Occipital lobe (tissue), 1 donor: ENCODE measurements at regions not wholly inside any gene's neighbourhood (a gene's known extent, or its start where the extent isn't known, plus 50 kb on each side); places are given as distances from the start of the nearest gene placed in this dataset.
"Not testable (repeated sequence)": the region's sequence is repeated elsewhere in the genome, so short reads cannot be mapped to it uniquely, and the experiment has no call there.

Experiments
- DNase-seq: peaks from one replicate; lab custom pipeline; 2025; lab: John Stamatoyannopoulos, UW

GRCh38 chr3:194189243-194189791 is 53.4 kb downstream of the HES1 start:
- DNase-seq = no peak

- DNase-seq = not testable (repeated sequence)
Observed at GRCh38 chr3:194191850-194192249, 55.9 kb downstream of the HES1 start.

- no peak for DNase-seq
Observed at GRCh38 chr3:194194051-194194756, 58.3 kb downstream of the HES1 start.

- no peak for DNase-seq
Observed at GRCh38 chr3:194194757-194195085, 58.8 kb downstream of the HES1 start.

- no peak for DNase-seq
Observed at GRCh38 chr3:194195611-194196010, 59.7 kb downstream of the HES1 start.

GRCh38 chr3:194196876-194197275 is 60.9 kb downstream of the HES1 start:
- DNase-seq = no peak

GRCh38 chr3:194197396-194197960 is 61.5 kb downstream of the HES1 start:
- no peak for DNase-seq

GRCh38 chr3:194197981-194198695 is 62.2 kb downstream of the HES1 start:
- DNase-seq = no peak

GRCh38 chr3:194198938-194199337 is 63.0 kb downstream of the HES1 start:
- DNase-seq = no peak

- no peak for DNase-seq
Observed at GRCh38 chr3:194200422-194201081, 64.6 kb downstream of the HES1 start.

GRCh38 chr3:194201953-194202666 is 66.2 kb downstream of the HES1 start:
- DNase-seq = no peak

- DNase-seq = no peak
Observed at GRCh38 chr3:194203482-194204041, 67.6 kb downstream of the HES1 start.

- no peak for DNase-seq
Observed at GRCh38 chr3:194204042-194204987, 68.4 kb downstream of the HES1 start.

- no peak for DNase-seq
Observed at GRCh38 chr3:194205675-194206133, 69.8 kb downstream of the HES1 start.

- no peak for DNase-seq
Observed at GRCh38 chr3:194206320-194206719, 70.4 kb downstream of the HES1 start.

- no peak for DNase-seq
Observed at GRCh38 chr3:194208709-194209108, 72.8 kb downstream of the HES1 start.

- DNase-seq = no peak
Observed at GRCh38 chr3:194212161-194212844, 76.4 kb downstream of the HES1 start.

GRCh38 chr3:194212845-194213331 is 76.9 kb downstream of the HES1 start:
- no peak for DNase-seq

- DNase-seq = no peak
Observed at GRCh38 chr3:194215392-194215791, 79.4 kb downstream of the HES1 start.
